Vagina (tissue), 2 donors: ENCODE measurements at regions not wholly inside any gene's neighbourhood (a gene's known extent, or its start where the extent isn't known, plus 50 kb on each side); places are given as distances from the start of the nearest gene placed in this dataset.
A peak's percentile ranks its signal among the peaks of the same experiment; 100 is the strongest.

Experiments used
- DNase-seq, 2 donors: peaks; one replicate each; pipeline ENCODE4 v3.0.0-alpha.2; 2017; ENCODE audit errors: extremely low spot score in 2 of 2
- H3K27ac ChIP-seq: fragments of 200-600 bp; sonication (generic); one replicate; pipeline ENCODE4 v1.5.1; 2019
- H3K27me3 ChIP-seq: fragments of 200-600 bp; sonication (generic); one replicate; pipeline ENCODE4 v1.5.1; 2019
- H3K36me3 ChIP-seq, 2 donors: fragments of 200-600 bp; sonication (generic); one replicate each; pipeline ENCODE4 v1.5.1; 2017 to 2019
- H3K4me1 ChIP-seq: fragments of 200-600 bp; sonication (generic); one replicate; pipeline ENCODE4 v1.5.1; 2019
- H3K4me3 ChIP-seq, 2 donors: fragments of 200-600 bp; sonication (generic); 1 replicate in 1 of 2; 2 replicates in 1 of 2; pipeline ENCODE4 v1.5.1; 2016 to 2019
- H3K9me3 ChIP-seq: fragments of 200-600 bp; sonication (generic); one replicate; pipeline ENCODE4 v1.5.1; 2019
- POLR2A ChIP-seq, 2 donors: fragments of 450-650 bp; IDR thresholded peaks; one replicate each; pipeline ENCODE4 v1.6.1; 2017; ENCODE audit warnings: antibody characterized with exemption in 2 of 2, mild to moderate bottlenecking in 2 of 2, moderate library complexity in 2 of 2
- POLR2AphosphoS5 ChIP-seq, 2 donors: sonication (generic); formaldehyde crosslinking; IDR thresholded peaks; one replicate each; pipeline ENCODE4 v1.9.0; 2017; ENCODE audit warnings: antibody characterized with exemption in 2 of 2, mild to moderate bottlenecking in 2 of 2, low read depth in 1 of 2; ENCODE audit not compliant: insufficient read depth in 1 of 2
- intact Hi-C: fragments of 100-400 bp; cut with DNase I; formaldehyde crosslinking; loops from one replicate; pipeline ENCODE4 v1.15.1; 2023
- TF ChIP-seq, protein P1 (sequence below), 3 experiments: fragments of 450-650 bp in 2 of 3; fragments of 200-600 bp in 1 of 3; sonication (generic) in 1 of 3; IDR thresholded peaks; one replicate each; pipeline ENCODE4 v1.5.1; 2017 to 2019; ENCODE audit warnings: antibody characterized with exemption in 3 of 3, mild to moderate bottlenecking in 2 of 3, moderate library complexity in 2 of 3

DNA sequence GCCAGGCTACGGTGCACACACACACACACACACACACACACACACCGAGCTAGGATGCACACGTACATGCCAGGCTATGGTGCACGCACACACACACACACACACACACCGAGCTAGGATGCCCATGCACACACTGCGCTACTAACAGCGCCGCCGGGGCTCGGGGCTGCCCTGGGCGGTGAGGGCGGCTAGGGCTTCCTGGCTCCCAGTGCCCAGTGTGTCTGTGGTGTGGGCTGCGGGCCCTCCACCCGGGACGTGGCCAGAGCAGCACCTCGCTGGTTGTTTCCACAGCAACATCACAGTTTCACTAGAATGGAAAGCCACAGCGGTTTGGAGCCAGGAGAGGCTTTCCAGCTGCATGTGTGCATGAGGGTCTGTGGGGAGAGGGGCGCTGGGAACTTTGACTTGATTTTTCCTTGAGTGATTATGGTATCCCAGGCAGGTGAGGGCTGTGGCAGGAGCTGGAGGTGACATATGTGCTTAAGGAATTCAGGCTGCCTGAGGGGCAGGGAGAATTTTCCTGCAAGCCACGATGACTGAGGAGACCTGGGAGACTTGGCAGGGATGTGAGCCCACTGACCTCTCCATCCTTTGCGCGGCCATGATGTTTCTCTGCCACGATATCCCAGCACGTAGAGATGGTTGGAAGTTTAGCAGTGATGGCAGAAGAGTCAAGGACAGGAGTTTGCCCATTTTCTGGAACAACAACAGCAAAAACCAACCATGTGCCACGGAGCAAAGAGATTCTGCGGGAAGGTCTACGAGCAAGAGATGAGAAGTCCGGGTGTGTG lies 195.9 kb downstream of the SNX19 start:
- DNase-seq: peak in 1 of 2 donors; percentile 64
- intact Hi-C loops: no loop called here
- no peak overlapping the region for H3K27ac ChIP-seq
- no peaks in the 10 kb centered on the region for H3K36me3 ChIP-seq
- no peak overlapping the region for H3K4me3 ChIP-seq
- H3K4me1 ChIP-seq: peaks cover 2% of the 10 kb centered on the region
- no peaks in the 10 kb centered on the region for H3K27me3 ChIP-seq
- no peaks in the 10 kb centered on the region for H3K9me3 ChIP-seq
- TF ChIP-seq, protein P1, sequence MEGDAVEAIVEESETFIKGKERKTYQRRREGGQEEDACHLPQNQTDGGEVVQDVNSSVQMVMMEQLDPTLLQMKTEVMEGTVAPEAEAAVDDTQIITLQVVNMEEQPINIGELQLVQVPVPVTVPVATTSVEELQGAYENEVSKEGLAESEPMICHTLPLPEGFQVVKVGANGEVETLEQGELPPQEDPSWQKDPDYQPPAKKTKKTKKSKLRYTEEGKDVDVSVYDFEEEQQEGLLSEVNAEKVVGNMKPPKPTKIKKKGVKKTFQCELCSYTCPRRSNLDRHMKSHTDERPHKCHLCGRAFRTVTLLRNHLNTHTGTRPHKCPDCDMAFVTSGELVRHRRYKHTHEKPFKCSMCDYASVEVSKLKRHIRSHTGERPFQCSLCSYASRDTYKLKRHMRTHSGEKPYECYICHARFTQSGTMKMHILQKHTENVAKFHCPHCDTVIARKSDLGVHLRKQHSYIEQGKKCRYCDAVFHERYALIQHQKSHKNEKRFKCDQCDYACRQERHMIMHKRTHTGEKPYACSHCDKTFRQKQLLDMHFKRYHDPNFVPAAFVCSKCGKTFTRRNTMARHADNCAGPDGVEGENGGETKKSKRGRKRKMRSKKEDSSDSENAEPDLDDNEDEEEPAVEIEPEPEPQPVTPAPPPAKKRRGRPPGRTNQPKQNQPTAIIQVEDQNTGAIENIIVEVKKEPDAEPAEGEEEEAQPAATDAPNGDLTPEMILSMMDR (IDR thresholded peaks at IDR 0.05): no peak
- TF ChIP-seq POLR2AphosphoS5 (IDR thresholded peaks at IDR 0.05; ENCODE audit: insufficient read depth in 1 of 2, low read depth in 1 of 2): no peak
- TF ChIP-seq POLR2A (IDR thresholded peaks at IDR 0.05): no peak

DNA sequence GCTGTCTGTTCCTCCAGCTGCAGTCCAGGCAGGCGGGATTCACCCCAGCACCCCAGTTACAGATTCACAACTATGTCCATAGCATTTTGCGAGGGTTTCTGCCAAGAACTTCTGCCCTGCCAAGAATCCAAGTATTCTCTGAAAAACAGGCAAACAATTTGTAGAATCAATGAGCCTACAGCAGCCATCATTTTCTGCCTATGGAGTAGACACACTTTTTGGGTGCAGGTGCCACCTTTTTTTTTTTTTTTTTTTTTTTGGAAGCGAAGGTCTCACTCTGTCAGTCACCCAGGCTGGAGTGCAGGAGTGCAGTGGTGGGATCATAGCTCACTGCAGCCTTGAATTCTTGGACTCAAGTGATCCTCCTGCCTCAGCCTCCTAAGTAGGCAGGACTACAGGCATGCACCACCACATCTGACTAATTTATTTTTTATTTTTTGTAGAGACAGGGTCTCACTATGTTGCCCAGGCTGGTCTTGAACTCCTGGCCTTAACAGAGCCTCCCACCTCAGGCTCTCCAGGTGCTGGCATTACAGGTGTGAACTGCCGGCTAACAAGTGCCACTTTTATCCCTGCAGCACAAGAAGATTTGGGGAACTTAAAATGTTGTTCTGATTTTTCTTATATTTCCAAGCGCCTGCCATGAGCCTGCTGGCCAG lies 195.1 kb downstream of the SNX19 start:
- H3K27ac ChIP-seq: no peak overlapping the region
- TF ChIP-seq POLR2AphosphoS5 (IDR thresholded peaks at IDR 0.05; ENCODE audit: insufficient read depth in 1 of 2, low read depth in 1 of 2): no peak
- TF ChIP-seq, protein P1 (IDR thresholded peaks at IDR 0.05): no peak
- TF ChIP-seq POLR2A (IDR thresholded peaks at IDR 0.05): no peak
- H3K9me3 ChIP-seq: no peaks in the 10 kb centered on the region
- H3K4me1 ChIP-seq: peaks cover 10% of the 10 kb centered on the region
- H3K36me3 ChIP-seq: no peaks in the 10 kb centered on the region
- intact Hi-C loops: no loop called here
- peak in 1 of 2 donors; percentile 70 for DNase-seq
- H3K4me3 ChIP-seq: no peak overlapping the region
- H3K27me3 ChIP-seq: no peaks in the 10 kb centered on the region

DNA sequence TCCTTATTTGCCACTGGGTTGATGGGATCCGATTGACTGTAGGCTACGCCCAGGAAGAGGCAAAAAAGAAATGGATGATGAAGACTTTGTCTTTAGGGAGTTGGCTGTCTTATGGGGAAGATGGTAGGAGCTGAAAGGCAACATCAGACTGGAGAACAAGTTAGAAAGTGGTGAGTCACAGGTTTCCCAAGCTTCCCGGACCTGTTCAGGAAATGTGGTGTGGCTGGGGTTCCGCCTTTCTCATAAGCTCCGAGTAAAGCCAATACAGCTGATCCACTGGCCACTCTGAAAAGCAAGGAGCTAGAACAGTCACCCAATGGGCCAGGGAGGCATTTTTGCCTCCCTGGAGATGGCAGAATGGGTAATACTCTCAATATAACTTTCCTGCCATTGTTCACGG lies 194.5 kb downstream of the SNX19 start:
- no peak for DNase-seq
- intact Hi-C loops: no loop called here
- H3K4me1 ChIP-seq: peaks cover 16% of the 10 kb centered on the region
- TF ChIP-seq, protein P1 (IDR thresholded peaks at IDR 0.05): no peak
- TF ChIP-seq POLR2AphosphoS5 (IDR thresholded peaks at IDR 0.05; ENCODE audit: insufficient read depth in 1 of 2, low read depth in 1 of 2) (no peak), POLR2A (IDR thresholded peaks at IDR 0.05) (no peak)
- no peaks in the 10 kb centered on the region for H3K36me3 ChIP-seq
- no peaks in the 10 kb centered on the region for H3K27me3 ChIP-seq
- no peak overlapping the region for H3K4me3 ChIP-seq
- no peaks in the 10 kb centered on the region for H3K9me3 ChIP-seq
- H3K27ac ChIP-seq: no peak overlapping the region

DNA sequence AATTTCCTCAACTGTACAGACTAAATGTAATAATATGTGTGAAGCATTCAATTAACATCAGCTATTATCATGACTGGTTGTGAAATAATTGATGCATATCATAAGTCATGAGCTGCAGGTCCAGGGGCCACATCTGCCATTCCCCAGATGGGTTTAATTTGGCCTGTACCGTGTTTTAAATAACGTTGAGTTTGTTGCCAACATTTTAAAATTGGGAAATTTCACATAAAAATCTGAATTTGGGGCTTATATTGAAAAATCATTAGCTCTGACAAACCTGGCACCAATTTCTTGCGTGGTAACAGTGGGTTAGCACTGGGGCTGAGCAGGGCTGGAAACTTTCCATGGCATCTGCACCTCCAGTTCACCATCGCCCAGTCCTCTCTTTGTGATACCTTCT lies 193.9 kb downstream of the SNX19 start:
- no peak for DNase-seq
- Histone ChIP-seq H3K27ac (no peak overlapping the region), H3K9me3 (no peaks in the 10 kb centered on the region), H3K36me3 (no peaks in the 10 kb centered on the region), H3K27me3 (no peaks in the 10 kb centered on the region), H3K4me3 (no peak overlapping the region), H3K4me1 (peaks cover 18% of the 10 kb centered on the region)
- intact Hi-C loops: no loop called here
- no peak for TF ChIP-seq POLR2A (IDR thresholded peaks at IDR 0.05)
- no peak for TF ChIP-seq POLR2AphosphoS5 (IDR thresholded peaks at IDR 0.05; ENCODE audit: insufficient read depth in 1 of 2, low read depth in 1 of 2)
- TF ChIP-seq, protein P1 (IDR thresholded peaks at IDR 0.05): no peak
